IMR-90 (cell line): ENCODE measurements at regions not wholly inside any gene's neighbourhood (a gene's known extent, or its start where the extent isn't known, plus 50 kb on each side); places are given as distances from the start of the nearest gene placed in this dataset.
"Not testable (repeated sequence)": the region's sequence is repeated elsewhere in the genome, so short reads cannot be mapped to it uniquely, and the experiment has no call there.

Source experiments
- ATAC-seq: fragments of 200-7000 bp; cut with Tn5 transposase; 2 replicates; pipeline ENCODE4 v1.9.1; 2020; ENCODE audit warnings: low read depth, mild to moderate bottlenecking, moderate library complexity
- BruUV-seq: library from RNA; stranded (reverse); fragments of 400-500 nt; replicated peaks from 2 replicates; lab custom pipeline; 2021; lab: Mats Ljungman, UMichigan
- CTCF ChIA-PET: fragments of 300-600 bp; formaldehyde crosslinking; extraction: SDS; loops from one replicate; lab custom pipeline; 2021; ENCODE audit warnings: antibody characterized with exemption; lab: Yijun Ruan, JAX
- POLR2A ChIA-PET: fragments of 300-600 bp; sonication (Branson Sonifier 250); formaldehyde crosslinking; loops from one replicate; lab custom pipeline; 2022; ENCODE audit warnings: antibody characterized with exemption; ENCODE audit not compliant: unreplicated experiment; lab: Charles Lee
- DNase-seq: peaks from one replicate; pipeline ENCODE4 v3.0.0; 2013
- H2AFZ ChIP-seq: replicated peaks from 2 replicates; pipeline ENCODE3; 2013; ENCODE audit warnings: low read length, mild to moderate bottlenecking; ENCODE audit not compliant: poor library complexity
- H2AK5ac ChIP-seq: 2 replicates; pipeline ENCODE4 v1.6.1; 2013; ENCODE audit warnings: low read depth, low read length, inconsistent platforms
- H2AK9ac ChIP-seq: replicated peaks from 2 replicates; pipeline ENCODE3; 2013; ENCODE audit warnings: mild to moderate bottlenecking, low read depth, low read length, moderate library complexity; ENCODE audit not compliant: poor library complexity
- H2BK120ac ChIP-seq: 2 replicates; pipeline ENCODE4 v1.6.1; 2013; ENCODE audit warnings: low read depth, low read length, inconsistent platforms
- H2BK15ac ChIP-seq: 3 replicates; pipeline ENCODE4 v1.6.1; 2013; ENCODE audit warnings: low read depth, low read length, inconsistent platforms
- H2BK20ac ChIP-seq: 2 replicates; pipeline ENCODE4 v1.6.1; 2013; ENCODE audit warnings: low read depth, mild to moderate bottlenecking, inconsistent platforms, low read length, moderate library complexity
- H2BK5ac ChIP-seq: 2 replicates; pipeline ENCODE4 v1.6.1; 2013; ENCODE audit warnings: mild to moderate bottlenecking, low read depth, low read length, inconsistent platforms; ENCODE audit not compliant: poor library complexity, severe bottlenecking
- H3K14ac ChIP-seq: replicated peaks from 2 replicates; pipeline ENCODE4 v1.6.1; 2013; ENCODE audit warnings: low read depth, low read length, inconsistent platforms
- H3K18ac ChIP-seq: 2 replicates; pipeline ENCODE4 v1.6.1; 2013; ENCODE audit warnings: low read depth, low read length, control low read depth
- H3K23ac ChIP-seq: 2 replicates; pipeline ENCODE4 v1.6.1; 2013; ENCODE audit warnings: low read depth, low read length, inconsistent platforms
- H3K27ac ChIP-seq: 2 replicates; pipeline ENCODE4 v1.5.1; 2013; ENCODE audit warnings: mild to moderate bottlenecking, control low read depth, low read length; ENCODE audit not compliant: insufficient read depth
- H3K27me3 ChIP-seq: 2 replicates; pipeline ENCODE4 v1.6.1; 2013; ENCODE audit warnings: low read length; ENCODE audit not compliant: control insufficient read depth, insufficient read depth
- H3K36me3 ChIP-seq: 2 replicates; pipeline ENCODE4 v1.6.1; 2013; ENCODE audit warnings: low read length, mixed read lengths; ENCODE audit not compliant: control insufficient read depth, insufficient read depth
- H3K4ac ChIP-seq: 2 replicates; pipeline ENCODE4 v1.6.1; 2013; ENCODE audit warnings: low read depth, low read length, inconsistent platforms
- H3K4me1 ChIP-seq: 2 replicates; pipeline ENCODE4 v1.6.1; 2013; ENCODE audit warnings: low read length, mixed read lengths; ENCODE audit not compliant: control insufficient read depth, insufficient read depth
- H3K4me2 ChIP-seq: 2 replicates; pipeline ENCODE4 v1.6.1; 2013; ENCODE audit warnings: low read depth, mild to moderate bottlenecking, control low read depth, low read length, moderate library complexity
- H3K4me3 ChIP-seq: 2 replicates; pipeline ENCODE4 v1.5.1; 2013; ENCODE audit warnings: low read depth, mild to moderate bottlenecking, control low read depth, low read length, moderate library complexity; ENCODE audit not compliant: insufficient read depth
- H3K56ac ChIP-seq: 2 replicates; pipeline ENCODE4 v1.6.1; 2013; ENCODE audit warnings: low read length, inconsistent platforms; ENCODE audit not compliant: insufficient read depth; ENCODE audit errors: extremely low read depth
- H3K79me1 ChIP-seq, 2 experiments: 2 replicates each; pipeline ENCODE4 v1.6.1; 2013; ENCODE audit warnings: low read length in 2 of 2, inconsistent platforms in 1 of 2, low read depth in 1 of 2
- H3K9ac ChIP-seq: 2 replicates; pipeline ENCODE4 v1.6.1; 2013; ENCODE audit warnings: low read depth, low read length, control low read depth
- H3K9me1 ChIP-seq: 2 replicates; pipeline ENCODE4 v1.6.1; 2013; ENCODE audit warnings: low read length, inconsistent platforms; ENCODE audit not compliant: insufficient read depth
- H3K9me3 ChIP-seq: 2 replicates; pipeline ENCODE4 v1.6.1; 2013; ENCODE audit warnings: low read length; ENCODE audit not compliant: control insufficient read depth, insufficient read depth
- H4K20me1 ChIP-seq: 2 replicates; pipeline ENCODE4 v1.6.1; 2013; ENCODE audit warnings: low read length, inconsistent platforms; ENCODE audit not compliant: insufficient read depth
- H4K5ac ChIP-seq: 2 replicates; pipeline ENCODE4 v1.6.1; 2013; ENCODE audit warnings: mild to moderate bottlenecking, low read depth, low read length, control low read depth
- H4K8ac ChIP-seq, 2 experiments: 2 replicates each; pipeline ENCODE4 v1.6.1; 2013; ENCODE audit warnings: low read depth in 2 of 2, low read length in 2 of 2, control low read depth in 1 of 2, inconsistent platforms in 1 of 2
- H4K91ac ChIP-seq: 2 replicates; pipeline ENCODE4 v1.6.1; 2013; ENCODE audit warnings: low read depth, low read length, inconsistent platforms; ENCODE audit not compliant: insufficient read depth
- CEBPB ChIP-seq: IDR thresholded peaks from 2 replicates; pipeline ENCODE4 v1.6.1; 2012; ENCODE audit warnings: low read depth, low read length, improper control_type of control experiment
- MXI1 ChIP-seq: IDR thresholded peaks from 2 replicates; pipeline ENCODE4 v1.6.1; 2012; ENCODE audit warnings: low read depth, mild to moderate bottlenecking, low read length, moderate library complexity, borderline replicate concordance
- SMC3 ChIP-seq: fragments of 150-350 bp; IDR thresholded peaks from 2 replicates; pipeline ENCODE4 v1.6.1; 2016; ENCODE audit warnings: low read depth, mild to moderate bottlenecking, antibody characterized with exemption, low read length, moderate library complexity
- WGBS, 2 experiments: methylation state at CpG; one replicate each; pipeline versions ENCODE4 v1.1.5 to v1.1.7; 2013; ENCODE audit warnings: missing lambda C conversion rate in 2 of 2; ENCODE audit not compliant: insufficient read length in 1 of 2; ENCODE audit errors: extremely low coverage in 2 of 2; 5-methylcytosine and 5-hydroxymethylcytosine counted together
- dilution Hi-C: fragments of 300-500 bp; cut with HindIII; formaldehyde crosslinking; loops from one replicate; pipeline ENCODE4 v1.14.3; 2018; ENCODE audit warnings: low sequenced_read_pairs; ENCODE audit not compliant: unreplicated experiment
- in situ Hi-C: fragments of 300-500 bp; cut with MboI; formaldehyde crosslinking; loops from 3 replicates; pipeline ENCODE4 v1.14.3; 2019; ENCODE audit warnings: low sequenced_read_pairs, inconsistent platforms, mixed read lengths
- intact Hi-C: fragments of 100-400 bp; cut with micrococcal nuclease; formaldehyde crosslinking; loops from 2 replicates; pipeline ENCODE4 v1.10.0; 2022

DNA sequence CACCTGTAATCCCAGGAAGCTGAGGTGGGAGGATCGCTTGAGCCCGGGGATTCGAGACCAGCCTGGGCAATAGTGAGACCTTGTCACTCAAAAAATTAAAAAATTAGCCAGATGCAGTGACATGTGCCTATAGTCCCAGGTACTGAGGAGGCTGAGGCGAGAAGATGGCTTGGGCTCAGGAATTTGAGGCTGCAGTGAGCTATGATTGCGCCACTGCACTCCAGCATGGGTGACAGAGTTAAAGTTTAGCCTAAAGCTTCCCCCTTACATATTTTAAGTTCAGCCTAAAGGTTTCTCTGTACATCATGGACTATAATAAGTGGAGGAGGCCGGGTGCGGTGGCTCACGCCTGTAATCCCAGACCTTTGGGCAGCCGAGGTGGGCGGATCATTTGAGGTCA is 70.1 kb downstream of the SPRING1 start:
- Histone ChIP-seq H3K4me1 (peaks cover 1% of the 10 kb centered on the region; the same call in 1 of the 2 replicates), H3K36me3 (no peaks in the 10 kb centered on the region), H3K4me2 (no peak overlapping the region), H4K20me1 (no peaks in the 10 kb centered on the region), H3K56ac (no peak overlapping the region), H3K4ac (no peak overlapping the region), H4K91ac (no peak overlapping the region), H2BK15ac (no peak overlapping the region), H3K79me1 (no peaks in the 10 kb centered on the region), H3K9me3 (no peaks in the 10 kb centered on the region), H3K9ac (no peak overlapping the region), H3K27me3 (peaks cover 8% of the 10 kb centered on the region), H2AFZ (no peak overlapping the region), H3K23ac (no peak overlapping the region), H3K4me3 (no peak overlapping the region), H2AK9ac (no peak overlapping the region), H3K14ac (no peak overlapping the region), H3K18ac (no peak overlapping the region), H3K9me1 (no peaks in the 10 kb centered on the region), H4K5ac (no peak overlapping the region), H2BK5ac (no peak overlapping the region), H2BK120ac (no peak overlapping the region), H3K27ac (no peak overlapping the region), H2BK20ac (no peak overlapping the region), H2AK5ac (no peak overlapping the region), H4K8ac (no peak overlapping the region)
- intact Hi-C loops (no loop called here), in situ Hi-C loops (no loop called here), dilution Hi-C loops (no loop called here)
- WGBS, 2 experiments, result no CpG with 5 or more reads among the region's 10 CpGs
- TF ChIP-seq MXI1 (no peak), SMC3 (no peak), CEBPB (peak; percentile 31; the same call in 1 of the 2 replicates)
- DNase-seq, result no peak
- ChIA-PET CTCF (no interaction called here), POLR2A (no interaction called here)
- no peak for ATAC-seq
- no TSS peak for BruUV-seq

DNA sequence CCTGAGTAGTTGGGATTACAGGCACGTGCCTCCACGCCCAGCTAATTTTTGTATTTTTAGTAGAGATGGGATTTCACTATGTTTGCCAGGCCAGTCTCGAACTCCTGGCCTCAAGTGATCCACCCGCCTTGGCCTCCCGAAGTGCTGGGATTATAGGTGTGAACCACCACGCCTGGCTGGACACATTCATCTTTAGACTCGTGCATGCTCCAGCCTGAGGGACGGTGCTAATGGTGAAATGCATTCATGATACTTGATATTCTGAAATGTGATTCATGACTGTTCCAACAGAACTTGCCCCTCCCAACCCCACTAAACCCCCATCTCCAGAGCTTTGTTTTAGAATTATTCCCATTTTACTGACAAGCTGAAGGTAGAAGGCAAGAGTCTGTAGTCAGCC is 71.0 kb downstream of the SPRING1 start:
- H2BK15ac ChIP-seq, H2BK5ac ChIP-seq, H3K9me3 ChIP-seq, H3K36me3 ChIP-seq, H3K9me1 ChIP-seq, H4K8ac ChIP-seq, intact Hi-C loops, H3K14ac ChIP-seq, H2AK9ac ChIP-seq, dilution Hi-C loops, H4K5ac ChIP-seq, in situ Hi-C loops, H3K18ac ChIP-seq, H3K4me2 ChIP-seq, H3K4me3 ChIP-seq, H3K9ac ChIP-seq, H3K4me1 ChIP-seq, H2BK120ac ChIP-seq, ATAC-seq, H3K79me1 ChIP-seq, CTCF ChIA-PET, BruUV-seq, H3K23ac ChIP-seq, H3K27ac ChIP-seq, H3K27me3 ChIP-seq, H2AK5ac ChIP-seq, H3K4ac ChIP-seq, H3K56ac ChIP-seq, H2AFZ ChIP-seq, H2BK20ac ChIP-seq, H4K91ac ChIP-seq, POLR2A ChIA-PET, H4K20me1 ChIP-seq, DNase-seq: not testable (repeated sequence)
- 88% methylated on average over 3 of the region's 8 CpGs; no CpG with 5 or more reads in 1 of the 2 experiments for WGBS, 2 experiments
